ENCODE measurements at regions not wholly inside any gene's neighbourhood (a gene's known extent, or its start where the extent isn't known, plus 50 kb on each side); places are given as distances from the start of the nearest gene placed in this dataset.

GRCh38 chr2:63776382-63776781, 65.3 kb upstream of the UGP2 start:
- CTCF ChIA-PET, result no interaction called here
- SMC1A ChIA-PET (ENCODE audit: uncharacterized antibody, unreplicated experiment), result no interaction called here
- no peak for TF ChIP-seq NBN (IDR thresholded peaks at IDR 0.05)
- TF ChIP-seq SMC3 (IDR thresholded peaks at IDR 0.05; ENCODE audit: borderline replicate concordance, low read length), result no peak
- no peak for TF ChIP-seq HSF1 (IDR thresholded peaks at IDR 0.05; ENCODE audit: low read depth, low read length)
- TF ChIP-seq ZBED1 (IDR thresholded peaks at IDR 0.05; ENCODE audit: borderline replicate concordance), result no peak
- RAD21 ChIA-PET (ENCODE audit: unreplicated experiment), result interaction anchor here (0.6 kb wide), 1 partner anchor 76 kb away, joined by 4 read pairs; no protein-coding TSS in a partner anchor
- no peaks in the 10 kb centered on the region for H3K36me3 ChIP-seq (ENCODE audit: control insufficient read depth in 2 of 2, insufficient read depth in 2 of 2, low read length in 1 of 2)
- H3K79me2 ChIP-seq (ENCODE audit: control insufficient read depth, insufficient read depth, low read length), result no peaks in the 10 kb centered on the region
- FAIRE-seq (no peak), DNase-seq (ENCODE audit: low read depth, low spot score) (no peak), ATAC-seq (no peak)
- H4K20me1 ChIP-seq (ENCODE audit: control insufficient read depth, insufficient read depth), result no peaks in the 10 kb centered on the region
- H3K27ac ChIP-seq (ENCODE audit: control insufficient read depth, insufficient read depth), result no peak overlapping the region
- intact Hi-C loops (cut with micrococcal nuclease; ENCODE audit: unreplicated experiment), result no loop called here
- no peak overlapping the region for H3K4me2 ChIP-seq (ENCODE audit: control insufficient read depth, insufficient read depth)
- no peak overlapping the region for H3K4me3 ChIP-seq
- BruUV-seq (replicated peaks), result no TSS peak
- no peak overlapping the region for H2AFZ ChIP-seq (ENCODE audit: control insufficient read depth, low read depth, low read length)
- in situ Hi-C loops (cut with MboI), result no loop called here
- no peak overlapping the region for H3K9ac ChIP-seq (ENCODE audit: control insufficient read depth, insufficient read depth, low read length)
- no peaks in the 10 kb centered on the region for H3K4me1 ChIP-seq (ENCODE audit: control insufficient read depth, insufficient read depth, low read length)
- WGBS (ENCODE audit: insufficient coverage, insufficient replicate concordance, low lambda C conversion rate, missing lambda C conversion rate), result 50% methylated on average over 2 of the region's 2 CpGs
- POLR2A ChIA-PET, result no interaction called here
- H3K9me3 ChIP-seq (replicated peaks; ENCODE audit: control insufficient read depth, insufficient read depth, low read length), result no peaks in the 10 kb centered on the region
- H3K27me3 ChIP-seq (replicated peaks in 1 of 2; ENCODE audit: control insufficient read depth in 2 of 2, insufficient read depth in 2 of 2, low read length in 1 of 2), result no peaks in the 10 kb centered on the region

GRCh38 chr2:63777816-63778215, 63.9 kb upstream of the UGP2 start:
- Histone ChIP-seq H3K27me3 (replicated peaks in 1 of 2; ENCODE audit: control insufficient read depth in 2 of 2, insufficient read depth in 2 of 2, low read length in 1 of 2) (no peaks in the 10 kb centered on the region), H3K4me2 (ENCODE audit: control insufficient read depth, insufficient read depth) (no peak overlapping the region), H2AFZ (ENCODE audit: control insufficient read depth, low read depth, low read length) (no peak overlapping the region), H3K9ac (ENCODE audit: control insufficient read depth, insufficient read depth, low read length) (no peak overlapping the region), H3K27ac (ENCODE audit: control insufficient read depth, insufficient read depth) (no peak overlapping the region), H3K36me3 (ENCODE audit: control insufficient read depth in 2 of 2, insufficient read depth in 2 of 2, low read length in 1 of 2) (no peaks in the 10 kb centered on the region), H4K20me1 (ENCODE audit: control insufficient read depth, insufficient read depth) (no peaks in the 10 kb centered on the region), H3K79me2 (ENCODE audit: control insufficient read depth, insufficient read depth, low read length) (no peaks in the 10 kb centered on the region), H3K9me3 (replicated peaks; ENCODE audit: control insufficient read depth, insufficient read depth, low read length) (no peaks in the 10 kb centered on the region), H3K4me1 (ENCODE audit: control insufficient read depth, insufficient read depth, low read length) (no peaks in the 10 kb centered on the region), H3K4me3 (no peak overlapping the region)
- no peak for ATAC-seq
- no peak for DNase-seq (ENCODE audit: low read depth, low spot score)
- intact Hi-C loops (cut with micrococcal nuclease; ENCODE audit: unreplicated experiment), result no loop called here
- SMC1A ChIA-PET (ENCODE audit: uncharacterized antibody, unreplicated experiment), result interaction anchor here (1.1 kb wide), 1 partner anchor 73 kb away, joined by 3 read pairs; no protein-coding TSS in a partner anchor
- in situ Hi-C loops (cut with MboI), result no loop called here
- FAIRE-seq, result no peak
- CTCF ChIA-PET, result no interaction called here
- BruUV-seq (replicated peaks), result no TSS peak
- RAD21 ChIA-PET (ENCODE audit: unreplicated experiment), result no interaction called here
- POLR2A ChIA-PET, result no interaction called here
- TF ChIP-seq CREM (IDR thresholded peaks at IDR 0.05; ENCODE audit: low read depth) (no peak), KDM1A (IDR thresholded peaks at IDR 0.05; ENCODE audit: borderline replicate concordance) (no peak), EED (IDR thresholded peaks at IDR 0.05; ENCODE audit: low read depth) (no peak), REST (IDR thresholded peaks at IDR 0.05; ENCODE audit: low read depth, low read length) (no peak), CUX1 (IDR thresholded peaks at IDR 0.05; ENCODE audit: insufficient replicate concordance, low read depth, low read length) (no peak)

Measured in GM12878 (cell line).